ENCODE measurements at regions not wholly inside any gene's neighbourhood (a gene's known extent, or its start where the extent isn't known, plus 50 kb on each side); places are given as distances from the start of the nearest gene placed in this dataset.

DNA sequence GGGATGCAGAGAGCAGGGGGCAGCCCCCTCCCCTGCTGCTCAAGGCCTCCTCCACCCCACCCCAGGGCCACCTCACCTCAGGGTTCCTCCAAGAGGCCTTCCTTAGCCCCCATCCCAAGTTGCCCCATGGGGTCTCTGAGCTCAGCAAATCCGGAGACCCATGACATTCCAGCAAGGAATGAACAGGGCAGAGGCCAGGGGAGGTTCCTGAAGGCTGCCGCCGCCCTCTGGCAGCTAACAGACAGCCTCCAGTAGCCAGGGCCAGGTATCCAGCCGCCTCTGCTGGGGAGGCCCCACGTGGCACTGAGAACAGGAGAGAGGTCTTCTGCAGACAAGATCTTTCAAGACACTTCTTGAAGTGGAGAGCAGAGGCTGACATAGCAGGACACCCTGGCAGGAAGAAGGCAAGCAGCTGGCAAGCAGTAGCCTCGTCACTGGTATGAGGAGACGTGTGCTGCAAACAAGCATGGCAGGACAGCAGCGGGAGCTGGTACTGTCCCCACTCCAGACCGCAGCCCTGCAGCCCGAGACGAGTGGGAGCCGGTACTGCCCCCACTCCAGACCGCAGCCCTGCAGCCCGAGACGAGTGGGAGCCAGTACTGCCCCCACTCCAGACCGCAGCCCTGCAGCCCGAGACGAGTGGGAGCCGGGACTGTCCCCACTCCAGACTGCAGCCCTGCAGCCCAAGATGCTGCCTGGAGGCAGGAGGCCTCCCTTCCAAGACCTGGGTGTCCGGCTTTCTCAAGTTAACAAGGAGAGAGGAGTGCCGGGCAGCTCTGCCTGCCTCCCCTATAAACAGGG is 190.6 kb downstream of the IGLL1 start:
- TF ChIP-seq SIN3A (IDR thresholded peaks at IDR 0.05; ENCODE audit: borderline replicate concordance, insufficient read depth, low read length) = no peak
- no peak for TF ChIP-seq POLR2AphosphoS5 (IDR thresholded peaks at IDR 0.05; ENCODE audit: low read depth, low read length)

All from PFSK-1 (cell line).